ENCODE measurements at regions not wholly inside any gene's neighbourhood (a gene's known extent, or its start where the extent isn't known, plus 50 kb on each side); places are given as distances from the start of the nearest gene placed in this dataset.
"Not testable (repeated sequence)": the region's sequence is repeated elsewhere in the genome, so short reads cannot be mapped to it uniquely, and the experiment has no call there.

DNA sequence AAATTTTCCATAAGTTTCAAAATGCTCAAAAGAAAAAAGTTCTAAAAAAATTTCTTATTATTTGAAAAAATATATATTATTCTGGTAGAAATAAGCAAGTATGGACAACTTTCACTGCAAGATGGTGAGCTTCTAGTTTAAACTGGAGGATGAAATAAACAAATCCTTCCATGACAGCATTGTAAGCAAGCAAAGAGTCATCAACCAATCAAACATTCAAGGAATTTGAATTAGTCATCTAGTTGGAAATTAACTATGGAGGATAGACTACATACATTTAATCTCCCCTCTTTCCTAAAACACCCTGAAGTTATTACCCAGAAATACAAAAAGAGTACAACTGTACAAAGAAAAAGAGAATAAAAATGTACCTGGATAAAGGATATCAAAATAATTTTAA is 51.0 kb upstream of the IRX5 start:
- DNase-seq (ENCODE audit: low spot score) = no peak

DNA sequence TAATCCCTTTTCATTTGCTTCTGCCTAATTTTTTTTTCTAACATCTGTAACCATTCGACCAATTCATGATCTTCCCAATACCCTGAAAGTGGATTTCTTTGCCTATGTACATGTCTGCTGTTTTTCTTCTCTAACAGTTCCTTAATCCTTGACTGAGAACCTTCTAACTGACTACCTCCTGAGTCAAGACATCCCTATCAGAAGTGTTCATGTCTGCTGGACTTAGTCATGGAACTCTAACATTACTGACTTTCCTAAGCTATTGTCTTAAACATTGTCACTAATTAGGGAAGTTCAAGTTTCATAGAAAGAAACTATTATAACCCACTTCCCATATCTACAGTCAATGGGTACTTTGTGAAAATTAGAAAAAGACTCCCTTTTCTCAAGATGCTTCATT is 52.4 kb upstream of the IRX5 start:
- no peak for DNase-seq (ENCODE audit: low spot score)

- DNase-seq (ENCODE audit: low spot score) = no peak
Measured at GRCh38 chr16:54875443-54875842, 55.2 kb upstream of the IRX5 start.

GRCh38 chr16:54873716-54874373 is 56.8 kb upstream of the IRX5 start:
- DNase-seq (ENCODE audit: low spot score) = not testable (repeated sequence)

- peak; percentile 16 for DNase-seq (ENCODE audit: low spot score)
Measured at GRCh38 chr16:54873071-54873470, 57.6 kb upstream of the IRX5 start.

DNA sequence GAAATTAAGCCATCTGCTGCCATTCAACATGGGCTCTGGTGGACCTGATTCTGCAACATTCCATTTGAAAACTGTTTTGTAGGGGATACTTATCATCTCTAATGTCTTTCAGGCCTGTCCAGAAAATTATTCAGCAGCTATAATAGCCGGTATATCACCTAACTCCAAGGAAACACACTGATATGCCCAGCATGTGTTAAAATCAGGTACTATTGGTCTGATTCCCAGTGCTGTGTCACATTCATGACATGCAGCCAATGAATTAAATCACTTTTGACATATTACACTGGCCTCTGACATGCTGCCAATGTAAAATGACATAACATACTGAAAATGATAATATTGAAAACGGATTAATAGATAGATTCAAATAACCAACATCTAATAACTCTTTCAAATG is 60.5 kb upstream of the IRX5 start:
- no peak for DNase-seq (ENCODE audit: low spot score)

GRCh38 chr16:54867302-54867832 is 63.3 kb upstream of the IRX5 start:
- no peak for DNase-seq (ENCODE audit: low spot score)

DNA sequence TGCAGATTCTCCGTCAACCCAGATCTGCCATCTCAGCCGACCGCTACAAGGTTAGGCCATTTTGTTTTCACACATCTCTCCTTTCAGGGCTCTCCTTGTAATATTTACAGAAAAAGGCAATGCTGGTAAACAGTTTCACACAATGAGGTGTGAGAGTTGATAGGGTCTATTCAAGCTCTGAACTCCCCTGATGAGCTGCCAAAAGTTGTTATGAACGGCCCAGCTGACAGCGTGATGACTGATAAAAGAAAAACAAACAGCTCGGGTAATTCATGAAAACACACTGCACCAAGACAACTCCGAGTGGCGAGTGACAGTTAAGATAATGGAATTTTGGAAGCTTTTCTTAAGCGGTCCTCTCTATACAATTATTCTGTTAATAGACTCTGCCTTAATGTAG is 68.1 kb upstream of the IRX5 start:
- no peak for DNase-seq (ENCODE audit: low spot score)

DNA sequence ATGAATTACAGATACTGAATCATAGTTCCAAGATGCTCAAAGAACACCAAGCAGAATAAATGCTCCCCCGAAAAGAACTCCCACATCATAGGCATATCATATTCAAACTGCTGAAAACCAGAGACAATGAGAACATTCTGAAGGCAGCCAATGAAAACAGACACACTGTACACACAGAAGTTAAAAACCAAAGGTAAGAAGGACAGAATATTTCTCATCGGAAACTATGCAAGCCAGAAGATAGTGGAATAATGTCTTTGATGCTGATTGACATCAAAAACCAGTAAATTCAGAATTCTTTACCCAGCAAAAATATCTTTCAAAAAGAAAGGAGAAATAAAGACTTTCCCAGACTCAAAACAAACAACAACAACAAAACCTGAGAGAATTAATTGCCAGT is 73.8 kb upstream of the IRX5 start:
- DNase-seq (ENCODE audit: low spot score) = no peak

- DNase-seq (ENCODE audit: low spot score) = no peak
Measured at GRCh38 chr16:54847609-54848008, 83.1 kb upstream of the IRX5 start.

- DNase-seq (ENCODE audit: low spot score) = no peak
Measured at GRCh38 chr16:54847207-54847606, 83.5 kb upstream of the IRX5 start.

DNA sequence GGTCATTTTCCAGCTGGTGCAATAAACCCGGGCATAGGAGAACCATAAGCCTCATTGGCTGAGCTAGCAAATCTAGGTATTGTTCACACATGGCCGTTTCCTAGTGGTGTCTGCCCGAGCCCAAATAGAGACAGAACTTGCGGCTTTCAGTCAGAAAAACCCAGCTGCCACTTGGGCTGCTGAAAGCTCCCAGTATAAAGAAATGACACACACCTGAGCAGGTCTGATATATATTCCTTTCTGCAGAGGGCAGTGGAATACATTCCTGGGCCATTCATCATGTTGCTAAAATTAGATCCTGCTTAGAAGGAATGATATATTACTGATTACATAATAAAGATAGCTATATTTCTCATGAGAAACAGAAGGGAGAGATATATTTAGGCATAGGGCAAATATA is 83.9 kb upstream of the IRX5 start:
- no peak for DNase-seq (ENCODE audit: low spot score)

DNA sequence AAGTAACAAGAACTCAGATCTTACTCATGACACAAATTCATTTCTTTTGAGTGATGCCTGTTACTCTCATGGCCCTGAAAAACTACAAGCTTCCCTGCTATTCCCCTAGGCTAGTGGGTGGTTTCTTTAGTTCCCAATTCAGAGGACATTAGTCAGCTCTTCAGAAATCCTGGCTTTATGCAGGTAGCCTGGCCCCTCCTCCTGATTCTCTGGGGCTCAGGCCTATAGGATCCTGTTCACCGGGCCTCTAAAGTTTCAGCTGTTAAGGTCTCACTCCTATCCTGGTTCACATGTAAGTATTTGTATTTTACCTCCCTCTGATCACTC is 87.3 kb upstream of the IRX5 start:
- DNase-seq (ENCODE audit: low spot score) = no peak

- DNase-seq (ENCODE audit: low spot score) = no peak
Measured at GRCh38 chr16:54842743-54843423, 87.8 kb upstream of the IRX5 start.

DNA sequence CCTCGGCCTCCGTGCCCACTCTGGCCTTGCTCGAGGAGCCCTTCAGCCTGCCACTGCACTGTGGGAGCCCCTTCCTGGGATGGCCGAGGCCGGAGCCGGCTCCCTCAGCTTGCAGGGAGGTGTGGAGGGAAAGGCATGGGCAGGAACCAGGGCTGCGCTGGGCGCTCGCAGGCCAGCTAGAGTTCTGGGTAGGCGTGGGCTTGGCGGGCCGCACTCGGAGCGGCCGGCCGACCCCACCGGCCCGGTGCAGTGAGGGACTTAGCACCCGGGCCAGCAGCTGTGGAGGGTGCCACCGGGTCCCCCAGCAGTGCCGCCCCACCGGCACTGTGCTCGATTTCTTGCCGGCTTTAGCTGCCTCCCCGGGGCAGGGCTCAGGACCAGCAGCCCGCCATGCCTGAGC is 101.0 kb upstream of the IRX5 start:
- no peak for DNase-seq (ENCODE audit: low spot score)

DNA sequence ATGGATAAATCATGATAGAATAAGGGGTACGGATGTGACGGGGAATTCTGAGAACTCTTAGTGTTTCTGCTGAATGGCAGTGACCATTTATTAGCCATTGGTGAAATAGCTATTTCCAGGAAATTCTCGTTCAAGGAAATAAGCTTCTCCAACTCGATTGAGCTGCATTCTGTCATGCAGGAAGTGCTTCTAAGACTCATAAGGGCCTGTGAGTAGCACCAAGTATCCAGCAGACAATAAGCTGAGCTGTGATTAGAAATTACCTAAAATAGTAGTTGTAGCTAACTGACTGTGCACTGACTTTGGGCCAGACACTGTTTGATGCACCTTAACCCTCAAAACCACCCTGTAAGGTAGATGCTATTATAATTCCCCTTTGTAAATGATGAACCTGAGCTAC is 107.8 kb upstream of the IRX5 start:
- DNase-seq (ENCODE audit: low spot score) = no peak

DNA sequence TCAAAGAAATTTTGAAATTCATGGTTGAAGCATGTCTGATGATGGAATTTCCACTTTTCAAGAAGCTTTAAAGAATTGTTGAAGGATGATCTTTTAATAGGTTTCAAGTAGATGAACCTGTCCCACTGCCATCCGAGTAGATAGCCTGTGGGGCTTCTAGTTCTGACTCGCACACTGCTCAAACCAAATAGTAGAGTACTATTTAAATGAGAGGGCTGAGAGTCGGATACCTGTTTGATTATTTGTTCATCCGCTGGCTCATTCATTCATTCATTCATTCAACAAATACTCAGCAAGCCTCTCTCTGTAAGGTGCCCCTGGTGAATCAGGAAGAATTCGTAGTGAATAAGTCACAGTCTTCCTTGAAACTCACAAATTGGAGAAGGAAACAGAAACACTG is 108.2 kb upstream of the IRX5 start:
- DNase-seq (ENCODE audit: low spot score) = no peak

DNA sequence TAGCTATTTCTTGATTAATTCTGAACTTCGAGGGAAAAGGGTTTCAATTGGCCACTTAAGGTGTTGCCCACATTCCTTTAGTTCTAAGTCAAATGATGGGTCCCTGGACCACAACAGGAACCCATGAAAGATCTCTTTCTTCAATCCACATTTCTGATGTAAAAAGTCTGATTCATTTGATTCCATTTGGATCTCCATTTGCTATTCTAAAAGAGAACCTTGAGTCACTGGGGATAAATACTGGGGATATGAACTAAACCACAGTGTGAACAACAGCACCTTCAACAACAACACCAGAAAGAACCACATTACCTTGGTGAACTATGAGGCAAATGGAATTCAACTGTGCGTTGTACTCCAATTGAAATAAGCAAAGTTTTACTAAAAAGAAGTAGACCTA is 108.9 kb upstream of the IRX5 start:
- no peak for DNase-seq (ENCODE audit: low spot score)

GRCh38 chr16:54817940-54818574 is 112.6 kb upstream of the IRX5 start:
- DNase-seq (ENCODE audit: low spot score) = no peak

GRCh38 chr16:54817432-54817831 is 113.2 kb upstream of the IRX5 start:
- DNase-seq (ENCODE audit: low spot score) = peak; percentile 38

DNA sequence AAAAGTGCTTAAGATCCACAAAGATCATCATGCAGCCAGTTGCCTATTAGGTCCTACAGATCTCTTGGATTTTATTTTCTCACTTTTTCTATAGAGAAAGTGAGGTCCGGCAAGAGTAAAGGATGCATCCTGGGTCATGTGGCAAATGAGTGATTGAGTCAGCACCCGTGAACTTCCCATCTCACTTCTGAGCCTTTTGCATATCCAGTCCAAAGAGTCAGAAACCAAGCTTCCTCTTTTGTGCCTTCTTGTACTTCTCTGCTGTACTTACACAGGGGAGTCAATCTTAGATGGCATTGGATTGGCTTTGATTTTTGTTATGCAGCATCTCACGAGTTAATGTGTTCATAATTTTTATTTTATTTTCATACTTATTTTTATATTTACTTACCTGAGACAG is 114.2 kb upstream of the IRX5 start:
- DNase-seq (ENCODE audit: low spot score) = no peak

DNA sequence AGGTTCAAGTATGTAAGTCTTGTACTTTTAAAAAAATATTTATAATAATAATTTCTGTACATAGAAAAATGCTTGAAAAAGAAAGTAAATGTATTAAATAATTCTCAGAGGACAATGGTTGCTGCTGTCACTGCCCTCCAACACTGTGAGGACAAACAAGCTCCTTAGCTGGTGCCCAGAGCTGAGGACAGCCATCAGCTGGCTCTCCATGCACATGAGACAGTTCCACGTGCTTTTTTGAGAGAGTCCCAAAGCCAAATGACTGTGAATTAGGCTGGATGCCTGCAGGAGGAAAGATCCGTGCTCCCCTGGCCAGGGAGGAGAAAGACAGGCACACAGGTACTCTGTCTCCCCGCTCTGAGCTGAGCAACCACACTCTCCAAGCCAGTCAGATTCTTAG is 115.5 kb upstream of the IRX5 start:
- DNase-seq (ENCODE audit: low spot score) = no peak

DNA sequence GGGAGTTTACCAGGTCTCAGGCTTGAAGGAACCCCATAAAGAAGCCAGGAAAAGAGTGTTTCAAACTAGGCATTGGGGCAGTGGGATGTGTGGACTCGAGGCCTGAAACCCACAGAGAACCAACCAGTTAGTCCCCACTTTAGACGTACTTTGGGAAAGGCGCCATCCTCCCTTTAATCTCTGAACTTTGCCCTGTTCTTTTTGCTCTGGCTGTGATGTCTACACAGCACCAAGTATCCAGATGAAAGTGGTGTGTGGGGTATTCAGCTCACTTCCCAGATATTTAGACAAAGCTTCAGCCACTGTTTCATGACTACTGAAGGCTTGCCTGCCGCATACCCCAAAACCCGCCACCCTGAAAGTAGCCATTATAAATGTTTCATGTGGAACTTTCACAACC is 116.9 kb upstream of the IRX5 start:
- DNase-seq (ENCODE audit: low spot score) = no peak

GRCh38 chr16:54812229-54812628 is 118.4 kb upstream of the IRX5 start:
- peak; percentile 23 for DNase-seq (ENCODE audit: low spot score)

Measured in AG20443 (cell line).